HCT116 (cell line): ENCODE measurements at regions not wholly inside any gene's neighbourhood (a gene's known extent, or its start where the extent isn't known, plus 50 kb on each side); places are given as distances from the start of the nearest gene placed in this dataset.

Experiments
- EZH2phosphoT487 ChIP-seq: fragments of 200-600 bp; IDR thresholded peaks from 2 replicates; pipeline ENCODE4 v1.6.1; 2018; ENCODE audit warnings: antibody characterized with exemption, borderline replicate concordance
- REST ChIP-seq: IDR thresholded peaks from 2 replicates; pipeline ENCODE4 v1.6.1; 2012; ENCODE audit warnings: low read depth
- SIN3A ChIP-seq: IDR thresholded peaks from 2 replicates; pipeline ENCODE4 v1.6.1; 2012; ENCODE audit warnings: low read depth
- ZNF274 ChIP-seq: fragments of 200-500 bp; sonication (Bioruptor generic); IDR thresholded peaks from 2 replicates; pipeline ENCODE4 v1.6.1; 2014; ENCODE audit warnings: mild to moderate bottlenecking, low read depth, low read length, inconsistent platforms
- TF ChIP-seq, protein P1 (sequence below): IDR thresholded peaks from 2 replicates; pipeline ENCODE4 v1.6.1; 2011; ENCODE audit warnings: mild to moderate bottlenecking, low read length, moderate library complexity; ENCODE audit not compliant: insufficient replicate concordance; ENCODE audit errors: extremely low read depth
- TF ChIP-seq, protein P2 (sequence below), 3 experiments: fragments of 200-600 bp in 1 of 3; sonication (generic) in 1 of 3; IDR thresholded peaks in 2 of 3; conservative IDR thresholded peaks in 1 of 3; 2 replicates each; pipeline ENCODE4 v1.5.1; 2012 to 2017; ENCODE audit warnings: low read depth in 2 of 3, low read length in 2 of 3, antibody characterized with exemption in 1 of 3, borderline replicate concordance in 1 of 3, control low read depth in 1 of 3, mild to moderate bottlenecking in 1 of 3, mixed read lengths in 1 of 3, mixed run types in 1 of 3, moderate library complexity in 1 of 3; ENCODE audit not compliant: insufficient read depth in 1 of 3

GRCh38 chr4:62460329-62460728, 1260.2 kb downstream of the ADGRL3 start:
- no peak for TF ChIP-seq EZH2phosphoT487
- TF ChIP-seq REST, result no peak
- TF ChIP-seq, protein P1, sequence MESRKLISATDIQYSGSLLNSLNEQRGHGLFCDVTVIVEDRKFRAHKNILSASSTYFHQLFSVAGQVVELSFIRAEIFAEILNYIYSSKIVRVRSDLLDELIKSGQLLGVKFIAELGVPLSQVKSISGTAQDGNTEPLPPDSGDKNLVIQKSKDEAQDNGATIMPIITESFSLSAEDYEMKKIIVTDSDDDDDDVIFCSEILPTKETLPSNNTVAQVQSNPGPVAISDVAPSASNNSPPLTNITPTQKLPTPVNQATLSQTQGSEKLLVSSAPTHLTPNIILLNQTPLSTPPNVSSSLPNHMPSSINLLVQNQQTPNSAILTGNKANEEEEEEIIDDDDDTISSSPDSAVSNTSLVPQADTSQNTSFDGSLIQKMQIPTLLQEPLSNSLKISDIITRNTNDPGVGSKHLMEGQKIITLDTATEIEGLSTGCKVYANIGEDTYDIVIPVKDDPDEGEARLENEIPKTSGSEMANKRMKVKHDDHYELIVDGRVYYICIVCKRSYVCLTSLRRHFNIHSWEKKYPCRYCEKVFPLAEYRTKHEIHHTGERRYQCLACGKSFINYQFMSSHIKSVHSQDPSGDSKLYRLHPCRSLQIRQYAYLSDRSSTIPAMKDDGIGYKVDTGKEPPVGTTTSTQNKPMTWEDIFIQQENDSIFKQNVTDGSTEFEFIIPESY, result no peak
- TF ChIP-seq, protein P2, sequence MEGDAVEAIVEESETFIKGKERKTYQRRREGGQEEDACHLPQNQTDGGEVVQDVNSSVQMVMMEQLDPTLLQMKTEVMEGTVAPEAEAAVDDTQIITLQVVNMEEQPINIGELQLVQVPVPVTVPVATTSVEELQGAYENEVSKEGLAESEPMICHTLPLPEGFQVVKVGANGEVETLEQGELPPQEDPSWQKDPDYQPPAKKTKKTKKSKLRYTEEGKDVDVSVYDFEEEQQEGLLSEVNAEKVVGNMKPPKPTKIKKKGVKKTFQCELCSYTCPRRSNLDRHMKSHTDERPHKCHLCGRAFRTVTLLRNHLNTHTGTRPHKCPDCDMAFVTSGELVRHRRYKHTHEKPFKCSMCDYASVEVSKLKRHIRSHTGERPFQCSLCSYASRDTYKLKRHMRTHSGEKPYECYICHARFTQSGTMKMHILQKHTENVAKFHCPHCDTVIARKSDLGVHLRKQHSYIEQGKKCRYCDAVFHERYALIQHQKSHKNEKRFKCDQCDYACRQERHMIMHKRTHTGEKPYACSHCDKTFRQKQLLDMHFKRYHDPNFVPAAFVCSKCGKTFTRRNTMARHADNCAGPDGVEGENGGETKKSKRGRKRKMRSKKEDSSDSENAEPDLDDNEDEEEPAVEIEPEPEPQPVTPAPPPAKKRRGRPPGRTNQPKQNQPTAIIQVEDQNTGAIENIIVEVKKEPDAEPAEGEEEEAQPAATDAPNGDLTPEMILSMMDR (IDR thresholded peaks at IDR 0.05 in 2 of 3, conservative IDR thresholded peaks at IDR 0.05 in 1 of 3; ENCODE audit: borderline replicate concordance in 1 of 3, insufficient read depth in 1 of 3, low read depth in 2 of 3, low read length in 2 of 3), result no peak
- TF ChIP-seq SIN3A, result no peak
- TF ChIP-seq ZNF274, result no peak
